Prostate gland (tissue), 2 donors: ENCODE measurements at regions not wholly inside any gene's neighbourhood (a gene's known extent, or its start where the extent isn't known, plus 50 kb on each side); places are given as distances from the start of the nearest gene placed in this dataset.

Experiments used
- DNase-seq: peaks from one replicate; pipeline ENCODE4 v3.0.0-alpha.2; 2019; ENCODE audit warnings: low spot score
- H3K27ac ChIP-seq, 2 donors: fragments of 200-600 bp; sonication (generic); 2 replicates each; pipeline ENCODE4 v1.5.1; 2017 to 2019
- H3K27me3 ChIP-seq: fragments of 200-600 bp; sonication (generic); replicated peaks from 2 replicates; pipeline ENCODE4 v1.5.1; 2019; ENCODE audit not compliant: insufficient read depth
- H3K36me3 ChIP-seq, 2 donors: fragments of 200-600 bp; sonication (generic); 1 replicate in 1 of 2; 2 replicates in 1 of 2; pipeline versions ENCODE4 v1.5.1 to v1.8.1; 2017 to 2019
- H3K4me1 ChIP-seq: fragments of 200-600 bp; sonication (generic); replicated peaks from 2 replicates; pipeline ENCODE4 v1.5.1; 2019
- H3K4me3 ChIP-seq, 2 donors: fragments of 200-600 bp; sonication (generic); 2 replicates each; pipeline ENCODE4 v1.5.1; 2017 to 2019
- H3K9me3 ChIP-seq: fragments of 200-600 bp; sonication (generic); 2 replicates; pipeline ENCODE4 v1.5.1; 2017
- POLR2A ChIP-seq: fragments of 450-650 bp; IDR thresholded peaks from one replicate; pipeline ENCODE4 v1.6.1; 2016; ENCODE audit warnings: antibody characterized with exemption, mild to moderate bottlenecking
- POLR2AphosphoS5 ChIP-seq: sonication (generic); formaldehyde crosslinking; IDR thresholded peaks from one replicate; pipeline ENCODE4 v1.6.1; 2017; ENCODE audit warnings: antibody characterized with exemption
- WGBS: methylation state at CpG from one replicate; pipeline ENCODE4 v1.1.5; 2018; 5-methylcytosine and 5-hydroxymethylcytosine counted together
- intact Hi-C: fragments of 100-400 bp; cut with DNase I; formaldehyde crosslinking; loops from one replicate; pipeline ENCODE4 v1.14.2; 2022
- TF ChIP-seq, protein P1 (sequence below), 4 experiments: fragments of 200-600 bp in 2 of 4; fragments of 450-650 bp in 2 of 4; sonication (generic) in 2 of 4; IDR thresholded peaks; 1 replicate in 3 of 4; 2 replicates in 1 of 4; pipeline ENCODE4 v1.5.1; 2016 to 2019; ENCODE audit warnings: antibody characterized with exemption in 4 of 4, mild to moderate bottlenecking in 2 of 4, moderate library complexity in 2 of 4

DNA sequence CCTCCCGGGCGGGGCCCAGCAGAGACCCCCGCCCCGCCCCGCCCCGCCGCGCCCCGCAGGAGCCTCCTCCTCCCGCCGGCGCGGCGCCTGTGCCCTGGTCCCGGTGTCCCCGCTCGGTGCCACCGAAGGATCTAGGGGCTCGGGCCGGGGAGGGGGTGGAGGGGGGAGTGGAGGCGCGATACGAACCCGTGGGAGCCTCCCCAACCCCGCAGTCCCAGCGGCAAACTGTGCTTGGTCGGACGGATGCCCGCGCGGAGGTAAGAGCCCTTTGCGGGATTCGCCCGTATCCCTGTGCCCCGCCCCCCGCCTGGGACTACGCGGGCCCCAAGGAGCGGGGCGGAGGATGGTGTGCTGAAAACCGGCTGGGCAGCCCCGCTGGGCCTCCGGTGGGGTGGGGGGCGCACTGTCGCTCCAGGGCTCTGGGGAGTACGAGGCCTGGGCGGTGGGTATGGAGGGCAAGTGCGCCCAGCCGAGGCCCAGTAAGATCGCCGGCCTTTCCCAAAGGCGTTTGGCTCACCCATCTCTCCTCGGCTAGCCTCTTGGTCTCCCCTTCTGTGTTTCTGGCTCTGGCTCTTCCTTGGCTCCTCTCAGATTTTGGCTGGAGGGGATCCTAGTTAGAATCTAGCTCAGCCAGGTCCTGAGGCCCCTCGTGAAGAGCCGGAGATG, 65.6 kb upstream of the POLG start:
- no peak for DNase-seq
- WGBS: 9% methylated on average over 42 of the region's 55 CpGs
- Histone ChIP-seq H3K9me3 (no peaks in the 10 kb centered on the region), H3K36me3 (no peaks in the 10 kb centered on the region), H3K4me1 (no peaks in the 10 kb centered on the region), H3K27ac (no peak overlapping the region), H3K4me3 (peak overlapping the region; percentile 3 to 14), H3K27me3 (peaks cover 28% of the 10 kb centered on the region)
- intact Hi-C loops: no loop called here
- TF ChIP-seq, protein P1, sequence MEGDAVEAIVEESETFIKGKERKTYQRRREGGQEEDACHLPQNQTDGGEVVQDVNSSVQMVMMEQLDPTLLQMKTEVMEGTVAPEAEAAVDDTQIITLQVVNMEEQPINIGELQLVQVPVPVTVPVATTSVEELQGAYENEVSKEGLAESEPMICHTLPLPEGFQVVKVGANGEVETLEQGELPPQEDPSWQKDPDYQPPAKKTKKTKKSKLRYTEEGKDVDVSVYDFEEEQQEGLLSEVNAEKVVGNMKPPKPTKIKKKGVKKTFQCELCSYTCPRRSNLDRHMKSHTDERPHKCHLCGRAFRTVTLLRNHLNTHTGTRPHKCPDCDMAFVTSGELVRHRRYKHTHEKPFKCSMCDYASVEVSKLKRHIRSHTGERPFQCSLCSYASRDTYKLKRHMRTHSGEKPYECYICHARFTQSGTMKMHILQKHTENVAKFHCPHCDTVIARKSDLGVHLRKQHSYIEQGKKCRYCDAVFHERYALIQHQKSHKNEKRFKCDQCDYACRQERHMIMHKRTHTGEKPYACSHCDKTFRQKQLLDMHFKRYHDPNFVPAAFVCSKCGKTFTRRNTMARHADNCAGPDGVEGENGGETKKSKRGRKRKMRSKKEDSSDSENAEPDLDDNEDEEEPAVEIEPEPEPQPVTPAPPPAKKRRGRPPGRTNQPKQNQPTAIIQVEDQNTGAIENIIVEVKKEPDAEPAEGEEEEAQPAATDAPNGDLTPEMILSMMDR (IDR thresholded peaks at IDR 0.05): no peak

DNA sequence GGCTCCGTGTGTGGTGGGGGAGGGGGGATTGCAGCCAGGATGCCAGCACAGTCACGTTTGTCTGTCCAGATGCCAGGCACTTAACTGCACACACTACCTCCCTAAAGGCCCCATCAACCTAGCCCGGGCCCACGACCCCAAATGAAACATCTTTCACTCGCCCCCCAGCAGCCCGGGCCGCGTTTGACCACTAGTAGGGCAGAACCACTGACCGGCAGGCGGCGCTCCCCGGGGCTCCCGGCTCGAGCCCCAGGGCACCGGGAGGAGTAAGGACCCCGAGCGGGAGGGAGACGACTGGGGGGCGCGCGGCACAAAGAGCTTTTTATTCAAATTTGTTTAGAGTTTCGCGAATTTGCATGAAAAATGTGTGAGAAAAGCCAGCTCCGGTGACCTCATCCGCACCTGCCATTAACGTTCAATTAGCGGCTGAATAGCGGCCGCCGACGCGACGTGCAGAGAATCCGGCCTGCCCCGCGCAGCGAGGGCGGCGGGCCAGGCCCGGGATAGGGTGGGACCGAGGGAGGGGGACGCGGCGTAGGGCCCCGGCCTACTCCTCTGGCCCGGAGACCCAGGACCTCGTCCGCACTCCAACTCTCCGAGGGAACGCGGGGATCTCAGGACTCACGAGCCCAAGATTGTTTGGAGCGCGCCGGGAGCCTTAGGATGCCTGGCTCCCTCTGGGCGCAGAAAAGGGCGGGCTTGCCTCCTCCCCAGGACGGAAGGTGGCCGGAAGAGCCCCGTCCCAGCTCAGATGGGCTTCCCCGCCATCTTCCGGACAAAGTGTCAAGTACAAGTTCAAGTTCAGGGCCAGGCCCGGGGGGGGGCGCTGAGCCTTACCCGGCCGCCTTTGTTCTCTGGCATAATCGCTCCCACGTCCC, 64.9 kb upstream of the POLG start:
- no peak for TF ChIP-seq POLR2A
- TF ChIP-seq, protein P1 (IDR thresholded peaks at IDR 0.05): peak in 2 of 4 experiments; percentile 20 to 29
- DNase-seq: no peak
- no peaks in the 10 kb centered on the region for H3K36me3 ChIP-seq
- no peaks in the 10 kb centered on the region for H3K4me1 ChIP-seq
- no peaks in the 10 kb centered on the region for H3K9me3 ChIP-seq
- WGBS: 3% methylated on average over 31 of the region's 68 CpGs
- H3K27ac ChIP-seq: no peak overlapping the region
- intact Hi-C loops: no loop called here
- peak overlapping the region; percentile 3 to 14 for H3K4me3 ChIP-seq
- H3K27me3 ChIP-seq: peaks cover 21% of the 10 kb centered on the region

DNA sequence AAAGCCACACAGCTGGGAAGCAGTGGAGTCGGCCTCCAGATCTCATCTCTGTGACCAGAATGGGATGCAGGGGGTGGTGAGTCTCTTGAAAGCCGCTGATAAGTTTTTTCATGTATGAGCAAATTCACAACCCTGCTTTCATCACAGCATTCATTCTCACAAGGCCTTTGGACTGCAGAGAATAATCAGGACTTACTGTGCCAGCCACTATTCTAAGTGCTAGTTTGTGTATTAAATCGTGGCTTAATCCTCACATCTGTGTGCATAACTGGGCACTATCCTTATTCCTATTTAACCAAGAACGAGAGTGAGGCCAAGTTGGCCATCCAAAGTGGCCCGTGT, 64.2 kb upstream of the POLG start:
- no peak for DNase-seq
- 50% methylated on average over 5 of the region's 5 CpGs for WGBS
- Histone ChIP-seq H3K4me3 (no peak overlapping the region), H3K9me3 (no peaks in the 10 kb centered on the region), H3K36me3 (no peaks in the 10 kb centered on the region), H3K27ac (no peak overlapping the region), H3K4me1 (no peaks in the 10 kb centered on the region), H3K27me3 (peaks cover 18% of the 10 kb centered on the region)
- intact Hi-C loops: no loop called here
- TF ChIP-seq, protein P1 (IDR thresholded peaks at IDR 0.05): no peak
- TF ChIP-seq POLR2AphosphoS5 (no peak), POLR2A (no peak)

DNA sequence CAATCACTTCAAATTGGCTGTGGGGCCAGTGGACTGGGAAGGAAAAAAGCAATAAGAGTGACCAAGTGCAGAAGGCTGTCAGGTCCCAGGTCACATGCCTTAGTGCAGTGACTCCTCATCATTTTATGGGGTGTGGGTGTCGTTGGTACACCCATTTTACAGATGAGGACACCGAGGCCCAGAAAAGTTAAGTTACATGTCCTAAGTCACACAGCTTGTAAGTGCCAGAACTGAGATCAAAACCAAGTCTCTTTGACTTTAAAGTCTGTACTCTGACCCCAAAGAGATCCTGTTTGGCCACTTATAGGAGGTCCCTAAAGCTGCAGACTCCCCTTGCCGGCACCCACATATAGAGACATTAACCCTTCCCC, 63.0 kb upstream of the POLG start:
- Histone ChIP-seq H3K27me3 (peaks cover 13% of the 10 kb centered on the region), H3K4me1 (no peaks in the 10 kb centered on the region), H3K9me3 (no peaks in the 10 kb centered on the region), H3K36me3 (no peaks in the 10 kb centered on the region), H3K4me3 (no peak overlapping the region), H3K27ac (no peak overlapping the region)
- DNase-seq: no peak
- intact Hi-C loops: no loop called here
- 64% methylated on average over 3 of the region's 3 CpGs for WGBS
- TF ChIP-seq, protein P1 (IDR thresholded peaks at IDR 0.05): no peak
- TF ChIP-seq POLR2AphosphoS5: no peak
- TF ChIP-seq POLR2A: no peak
